ENCODE measurements at regions not wholly inside any gene's neighbourhood (a gene's known extent, or its start where the extent isn't known, plus 50 kb on each side); places are given as distances from the start of the nearest gene placed in this dataset.
A peak's percentile ranks its signal among the peaks of the same experiment; 100 is the strongest.

DNA sequence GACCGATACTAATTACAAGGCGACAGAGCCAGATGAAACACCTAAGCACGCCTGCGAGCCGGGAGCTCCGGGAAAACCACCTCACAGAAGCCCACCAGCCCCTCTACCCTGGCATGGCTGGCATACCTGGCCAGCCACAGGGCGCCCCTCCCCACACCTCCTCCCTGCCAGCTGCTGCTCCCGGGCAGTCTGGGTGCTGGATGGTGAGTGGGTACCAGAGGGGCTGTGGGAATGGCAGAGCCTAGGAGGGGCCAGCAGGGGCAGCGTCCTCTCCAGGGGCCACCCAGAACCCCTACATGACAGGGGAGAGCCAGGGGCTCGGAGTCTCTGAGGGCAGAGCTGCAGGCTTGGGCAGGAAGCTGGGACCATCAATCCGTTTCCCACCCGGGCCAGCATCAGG is 58.7 kb upstream of the GPC1 start (continued):
- TF ChIP-seq RXRA (IDR thresholded peaks at IDR 0.05; ENCODE audit: insufficient read depth, low read depth, low read length) (no peak), TCF12 (IDR thresholded peaks at IDR 0.05; ENCODE audit: low read depth, low read length) (no peak), MAFK (IDR thresholded peaks at IDR 0.05; ENCODE audit: low read depth, low read length) (no peak), RFX5 (IDR thresholded peaks at IDR 0.05; ENCODE audit: borderline replicate concordance, low read depth, low read length) (no peak), RAD21 (IDR thresholded peaks at IDR 0.05 in 1 of 2, conservative IDR thresholded peaks at IDR 0.05 in 1 of 2; ENCODE audit: low read depth in 2 of 2, low read length in 2 of 2) (peak in 1 of 2 experiments; percentile 32; a peak in 1 of 4 replicates), POLR2A (IDR thresholded peaks at IDR 0.05; ENCODE audit: control extremely low read depth in 1 of 2, low read depth in 2 of 2, low read length in 2 of 2) (no peak), BACH1 (IDR thresholded peaks at IDR 0.05; ENCODE audit: low read length) (no peak), SIRT6 (IDR thresholded peaks at IDR 0.05; ENCODE audit: low read length) (no peak), GABPA (IDR thresholded peaks at IDR 0.05; ENCODE audit: borderline replicate concordance, insufficient read depth, low read length) (no peak), ASH2L (IDR thresholded peaks at IDR 0.05; ENCODE audit: low read length) (no peak), BCL11A (IDR thresholded peaks at IDR 0.05; ENCODE audit: low read depth in 2 of 2, low read length in 2 of 2) (no peak), CBX5 (IDR thresholded peaks at IDR 0.05; ENCODE audit: low read depth, low read length) (no peak), CTBP2 (IDR thresholded peaks at IDR 0.05; ENCODE audit: borderline replicate concordance, insufficient read depth, insufficient read length, low read length) (no peak), POLR2AphosphoS5 (IDR thresholded peaks at IDR 0.05; ENCODE audit: low read depth, low read length) (no peak), SP1 (IDR thresholded peaks at IDR 0.05; ENCODE audit: low read depth, low read length) (no peak), ZNF274 (IDR thresholded peaks at IDR 0.05; ENCODE audit: borderline replicate concordance, extremely low read depth, low read length) (no peak)
- TF ChIP-seq, protein P1, sequence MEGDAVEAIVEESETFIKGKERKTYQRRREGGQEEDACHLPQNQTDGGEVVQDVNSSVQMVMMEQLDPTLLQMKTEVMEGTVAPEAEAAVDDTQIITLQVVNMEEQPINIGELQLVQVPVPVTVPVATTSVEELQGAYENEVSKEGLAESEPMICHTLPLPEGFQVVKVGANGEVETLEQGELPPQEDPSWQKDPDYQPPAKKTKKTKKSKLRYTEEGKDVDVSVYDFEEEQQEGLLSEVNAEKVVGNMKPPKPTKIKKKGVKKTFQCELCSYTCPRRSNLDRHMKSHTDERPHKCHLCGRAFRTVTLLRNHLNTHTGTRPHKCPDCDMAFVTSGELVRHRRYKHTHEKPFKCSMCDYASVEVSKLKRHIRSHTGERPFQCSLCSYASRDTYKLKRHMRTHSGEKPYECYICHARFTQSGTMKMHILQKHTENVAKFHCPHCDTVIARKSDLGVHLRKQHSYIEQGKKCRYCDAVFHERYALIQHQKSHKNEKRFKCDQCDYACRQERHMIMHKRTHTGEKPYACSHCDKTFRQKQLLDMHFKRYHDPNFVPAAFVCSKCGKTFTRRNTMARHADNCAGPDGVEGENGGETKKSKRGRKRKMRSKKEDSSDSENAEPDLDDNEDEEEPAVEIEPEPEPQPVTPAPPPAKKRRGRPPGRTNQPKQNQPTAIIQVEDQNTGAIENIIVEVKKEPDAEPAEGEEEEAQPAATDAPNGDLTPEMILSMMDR (IDR thresholded peaks at IDR 0.05; ENCODE audit: control extremely low read depth in 1 of 3, insufficient read depth in 1 of 3, low read depth in 1 of 3, low read length in 3 of 3), result peak in 1 of 3 experiments; percentile 20; a peak in 1 of 4 replicates

Measured in H1 (cell line).